ENCODE measurements at regions not wholly inside any gene's neighbourhood (a gene's known extent, or its start where the extent isn't known, plus 50 kb on each side); places are given as distances from the start of the nearest gene placed in this dataset.

DNA sequence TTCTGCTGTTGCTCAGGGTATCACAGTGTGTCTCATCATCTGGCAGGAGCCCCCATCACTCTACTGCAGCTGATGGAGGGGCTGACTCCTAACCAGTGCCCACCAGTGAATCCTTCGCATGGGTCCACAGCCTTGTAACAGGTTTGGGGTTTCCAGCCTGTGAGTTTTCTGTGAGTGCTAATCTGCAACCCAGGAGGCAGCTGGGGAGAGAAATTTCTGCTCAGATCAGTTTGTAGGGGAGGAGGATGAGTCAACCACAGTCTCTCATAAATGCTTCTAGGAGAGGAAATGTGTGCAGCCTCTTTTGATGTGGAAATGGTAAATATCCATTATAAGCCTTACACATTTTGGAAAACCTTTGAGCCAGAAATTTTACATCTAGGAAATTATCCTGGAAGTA lies 871.3 kb downstream of the AACS start:
- no peak for DNase-seq

- no peak for DNase-seq
These were observed 879.2 kb downstream of the AACS start for GRCh38 chr12:125944446-125944845.

DNA sequence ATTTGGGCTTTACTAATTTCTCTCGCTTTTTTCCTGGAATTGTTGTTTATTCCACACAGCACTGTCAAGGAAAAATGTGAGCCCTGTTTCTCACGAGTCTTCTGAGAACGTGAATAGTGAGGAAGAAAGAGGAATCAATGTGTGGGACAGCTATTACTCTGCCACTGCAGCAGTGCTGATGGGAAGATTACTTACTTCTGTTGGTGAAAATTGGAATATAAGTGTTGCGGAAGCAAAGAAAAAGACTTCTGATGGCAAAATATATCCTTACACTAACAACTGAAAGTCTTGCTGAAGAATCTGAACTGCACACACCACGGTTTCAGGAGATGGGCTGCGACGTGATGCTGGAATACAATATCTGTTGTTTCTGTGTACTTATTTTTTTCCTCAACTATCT lies 884.2 kb downstream of the AACS start:
- DNase-seq = no peak

- DNase-seq = no peak
These were observed 889.1 kb downstream of the AACS start for GRCh38 chr12:125954362-125954761.

DNA sequence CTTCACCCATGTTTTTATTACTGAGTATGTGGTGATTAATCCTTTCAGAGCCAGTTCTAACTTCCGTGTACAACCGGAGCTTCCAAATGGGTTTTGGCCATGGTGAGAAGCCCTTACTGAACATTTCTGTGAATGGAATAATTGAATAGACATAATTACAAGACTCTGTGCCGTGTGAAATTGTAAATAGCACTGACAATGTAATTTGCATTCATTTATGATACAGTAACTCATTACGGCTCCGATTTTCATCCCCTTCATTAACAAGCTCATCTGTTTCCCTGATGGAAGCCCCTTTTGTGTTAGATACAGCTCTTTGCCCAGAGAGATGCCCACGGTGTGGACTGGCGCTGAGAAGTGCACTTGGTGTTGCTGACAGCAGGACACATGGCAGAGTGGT lies 891.0 kb downstream of the AACS start:
- no peak for DNase-seq

DNA sequence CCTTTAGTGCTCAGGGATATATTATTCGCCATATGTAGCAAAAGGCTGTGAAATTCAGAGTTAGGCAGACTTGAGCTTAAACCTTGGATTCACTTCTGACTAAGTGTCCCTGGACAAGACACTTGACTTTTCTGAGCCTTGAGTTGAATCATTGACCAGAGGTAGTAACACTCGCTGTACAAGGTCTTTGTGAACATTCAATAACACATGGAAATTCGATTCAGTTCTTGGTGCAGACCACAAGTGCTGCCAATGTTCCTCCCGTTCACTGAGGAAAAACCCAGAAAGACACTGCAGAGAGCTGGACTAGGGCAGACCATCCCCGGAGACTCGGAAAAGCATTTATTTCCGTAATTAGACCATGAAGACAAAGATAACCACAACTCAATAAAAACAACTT lies 901.4 kb downstream of the AACS start:
- DNase-seq = no peak

GRCh38 chr12:125968413-125968812 lies 903.2 kb downstream of the AACS start:
- DNase-seq = no peak

GRCh38 chr12:125971981-125972380 lies 906.7 kb downstream of the AACS start:
- no peak for DNase-seq

DNA sequence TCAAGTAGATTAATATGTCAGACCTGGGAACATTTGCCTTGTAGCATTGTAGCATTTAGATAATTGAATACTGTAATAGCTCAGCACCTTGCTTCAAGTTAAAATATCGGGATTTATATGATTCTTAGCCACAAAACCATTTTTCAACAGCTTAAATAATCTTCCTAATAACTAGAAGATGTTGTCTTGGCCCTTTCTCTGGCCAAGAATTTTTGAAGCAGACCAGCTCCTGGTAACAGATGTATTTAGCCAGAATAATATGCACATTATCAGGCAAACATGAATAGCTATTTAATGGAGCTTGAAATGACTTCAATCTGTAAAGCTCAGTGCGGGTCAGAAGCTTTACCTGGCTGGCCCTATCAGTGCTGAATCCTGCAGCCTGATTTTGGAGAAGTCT lies 913.1 kb downstream of the AACS start:
- DNase-seq = no peak

- no peak for DNase-seq
These were observed 916.5 kb downstream of the AACS start for GRCh38 chr12:125981610-125982253.

- DNase-seq = no peak
These were observed 918.0 kb downstream of the AACS start for GRCh38 chr12:125983094-125983783.

GRCh38 chr12:125983784-125984500 lies 918.7 kb downstream of the AACS start:
- DNase-seq = no peak

DNA sequence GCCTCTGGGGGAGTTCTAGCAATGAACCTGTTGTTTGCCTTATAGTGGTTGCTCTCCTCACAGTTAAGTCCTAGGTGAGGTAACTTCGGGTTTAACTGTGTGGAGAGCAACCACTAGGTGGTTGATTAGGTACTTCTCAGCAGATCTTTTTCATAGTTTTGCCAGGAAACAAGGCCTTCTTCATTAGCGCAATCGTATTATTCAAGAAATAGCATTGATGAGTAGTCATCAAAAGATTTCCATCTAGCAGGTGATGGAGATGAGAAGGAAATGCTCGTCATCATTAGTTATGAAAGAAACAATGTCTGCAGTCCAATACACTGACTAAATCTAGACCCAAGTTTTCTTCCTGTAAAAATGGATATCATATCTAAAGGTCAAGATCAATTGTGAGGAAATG lies 923.3 kb downstream of the AACS start:
- DNase-seq = no peak

DNA sequence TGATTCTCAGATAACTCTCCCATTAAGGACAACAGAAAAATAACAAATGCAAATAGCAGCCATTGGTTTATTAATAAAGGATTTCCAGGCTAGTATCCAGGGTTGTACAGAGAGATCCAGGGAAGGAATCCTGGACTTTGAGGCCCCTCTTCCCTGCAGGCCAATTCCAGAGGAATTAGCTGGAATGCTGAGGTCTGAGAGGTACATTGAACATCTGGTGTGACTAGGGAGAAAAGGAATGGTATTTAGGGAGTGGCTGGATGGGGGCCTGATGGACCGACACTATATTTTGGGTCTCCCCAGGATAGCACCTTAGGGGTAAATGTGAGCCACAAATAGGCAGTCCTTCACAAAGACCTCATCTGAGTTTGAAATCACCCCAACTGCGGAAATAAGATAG lies 924.5 kb downstream of the AACS start:
- no peak for DNase-seq

GRCh38 chr12:125996443-125996842 lies 931.2 kb downstream of the AACS start:
- DNase-seq = no peak

DNA sequence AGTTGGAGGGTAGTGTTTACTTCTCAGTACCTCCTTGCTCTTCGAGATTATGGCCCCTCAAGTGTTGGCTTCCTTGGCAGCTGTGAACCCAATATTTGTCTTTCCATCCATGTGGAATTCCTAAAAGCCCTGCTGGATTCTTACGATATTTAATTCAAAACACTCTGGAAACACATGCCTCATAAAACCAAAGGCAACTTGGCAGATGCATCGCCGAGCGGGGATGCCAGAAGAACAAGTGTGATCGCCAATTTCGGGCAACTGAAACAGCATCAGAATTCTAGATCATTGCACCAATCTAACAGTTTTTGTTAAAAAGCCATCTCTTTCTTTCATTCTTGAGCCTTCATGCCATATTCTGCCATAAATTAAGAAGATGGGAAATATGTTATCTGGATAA lies 934.4 kb downstream of the AACS start:
- DNase-seq = no peak

DNA sequence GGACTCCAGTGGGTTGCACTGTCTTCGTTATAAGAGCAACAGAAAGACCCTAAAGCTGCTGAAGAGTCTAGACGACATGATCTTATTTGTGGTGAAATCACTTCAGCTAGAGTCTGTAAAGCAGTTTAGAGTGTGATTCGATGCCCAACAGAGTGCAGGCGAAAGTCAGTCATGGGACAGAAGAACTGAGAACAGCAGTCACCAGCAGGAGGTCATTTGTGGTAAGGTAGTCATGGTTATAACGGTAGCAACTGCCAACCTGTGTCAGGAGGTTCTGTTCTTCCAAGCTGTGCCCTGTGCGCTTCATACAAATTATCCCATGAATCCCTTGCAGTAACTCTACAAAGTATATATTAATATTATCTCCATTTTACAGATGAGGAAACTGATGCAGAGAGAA lies 954.1 kb downstream of the AACS start:
- DNase-seq = no peak

DNA sequence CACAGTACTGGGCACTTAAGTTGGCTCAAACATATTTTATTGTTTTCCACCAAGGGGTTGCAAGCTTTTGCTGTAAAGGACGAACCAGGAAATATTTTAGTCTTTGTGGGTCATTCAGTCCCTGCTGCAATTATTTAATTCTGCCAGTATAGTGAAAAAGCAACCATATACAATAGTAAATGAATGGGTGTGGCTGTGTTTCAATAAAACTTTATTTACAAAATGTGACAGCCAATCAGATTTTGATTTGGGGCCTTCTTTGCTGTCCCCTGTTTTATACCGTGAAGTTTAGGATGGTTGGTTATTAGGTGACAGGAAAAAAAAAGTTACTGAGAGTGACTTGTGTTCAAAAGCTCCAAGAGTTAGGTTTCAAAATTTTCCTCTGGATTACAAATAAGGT lies 956.4 kb downstream of the AACS start:
- DNase-seq = no peak

DNA sequence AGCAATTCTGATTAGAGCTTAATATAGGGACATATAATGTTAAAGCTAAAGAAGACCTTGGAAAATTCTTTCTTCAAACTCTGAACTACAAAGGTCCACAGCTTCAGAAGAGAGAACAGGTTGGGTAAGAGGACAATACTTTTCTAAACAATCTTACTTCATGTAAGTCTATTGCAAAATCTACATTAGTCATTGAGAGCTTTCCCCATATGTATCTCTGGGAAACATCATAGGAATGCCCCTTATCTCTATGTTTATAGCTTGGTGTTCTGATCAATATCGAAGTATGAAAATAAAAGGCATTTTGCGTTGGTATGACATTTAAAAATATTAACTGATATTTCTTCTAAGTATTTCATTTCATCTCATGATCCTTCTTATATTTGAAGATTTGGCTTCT lies 962.6 kb downstream of the AACS start:
- DNase-seq = no peak

- DNase-seq = no peak
These were observed 965.3 kb downstream of the AACS start for GRCh38 chr12:126030573-126030972.

DNA sequence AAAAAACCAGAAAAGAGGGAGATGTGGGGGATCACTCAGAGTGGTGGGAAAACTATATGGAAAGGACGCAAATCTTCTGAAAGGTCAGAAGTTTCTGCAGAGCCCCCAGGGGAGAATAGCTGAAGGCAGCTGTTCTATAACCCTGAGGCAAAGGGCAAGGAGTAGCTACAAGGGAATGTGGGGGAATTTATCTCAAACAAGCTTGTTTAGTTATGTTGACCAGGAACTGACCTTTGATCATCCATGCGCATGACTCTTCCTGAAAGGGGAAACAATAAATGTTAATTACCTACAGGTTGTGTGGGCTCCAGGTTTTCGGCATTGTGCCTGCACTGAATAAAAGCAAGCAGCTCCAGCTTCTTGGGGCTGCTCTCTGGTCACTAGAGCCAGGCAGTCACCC lies 968.5 kb downstream of the AACS start:
- no peak for DNase-seq

DNA sequence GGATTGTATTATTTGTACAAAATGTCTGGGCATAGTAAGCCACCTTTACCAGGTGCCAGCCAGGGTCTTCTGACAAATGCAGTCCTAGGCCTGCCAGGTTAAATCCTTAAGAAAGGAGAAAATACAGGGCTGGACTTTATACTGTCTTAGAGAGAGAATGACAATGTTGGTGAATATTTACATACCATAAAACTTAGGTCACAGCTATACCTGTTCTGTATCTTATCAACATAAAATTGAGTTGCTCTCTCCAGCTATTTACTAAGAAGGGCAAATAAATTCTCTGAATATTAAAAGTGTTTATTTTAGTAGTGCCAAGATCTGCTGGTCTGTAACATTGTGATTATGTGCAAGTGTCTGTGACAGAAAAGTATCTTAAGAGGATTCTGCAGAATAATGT lies 971.1 kb downstream of the AACS start:
- DNase-seq = no peak

DNA sequence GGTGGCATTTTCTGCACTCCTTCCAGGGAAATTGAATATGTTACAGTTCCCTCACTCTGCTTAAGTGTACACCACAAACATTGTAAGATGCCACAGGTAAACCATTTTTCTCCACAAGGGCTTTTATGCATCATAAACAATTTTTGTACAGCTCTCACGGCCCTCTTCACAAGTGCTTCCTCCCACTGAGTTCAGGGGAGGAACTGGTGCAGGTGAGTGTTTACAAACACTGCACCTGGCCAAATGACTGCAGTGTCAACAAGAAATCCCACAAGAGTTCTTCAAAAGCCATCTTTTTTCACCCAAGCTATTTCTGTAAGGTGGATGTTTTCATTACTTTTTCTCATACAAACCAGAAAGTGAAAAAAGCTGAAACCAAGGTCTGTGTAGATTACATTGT lies 973.2 kb downstream of the AACS start:
- DNase-seq = no peak

- no peak for DNase-seq
These were observed 975.1 kb downstream of the AACS start for GRCh38 chr12:126040307-126040706.
